Transverse colon (tissue), 1 donor: ENCODE measurements at regions not wholly inside any gene's neighbourhood (a gene's known extent, or its start where the extent isn't known, plus 50 kb on each side); places are given as distances from the start of the nearest gene placed in this dataset.

Source experiments
- EP300 ChIP-seq: sonication (generic); formaldehyde crosslinking; IDR thresholded peaks from one replicate; pipeline ENCODE4 v1.6.1; 2017; ENCODE audit warnings: antibody characterized with exemption, low read depth
- POLR2A ChIP-seq: fragments of 450-650 bp; IDR thresholded peaks from one replicate; pipeline ENCODE4 v1.6.1; 2016; ENCODE audit warnings: antibody characterized with exemption, mild to moderate bottlenecking, moderate library complexity

DNA sequence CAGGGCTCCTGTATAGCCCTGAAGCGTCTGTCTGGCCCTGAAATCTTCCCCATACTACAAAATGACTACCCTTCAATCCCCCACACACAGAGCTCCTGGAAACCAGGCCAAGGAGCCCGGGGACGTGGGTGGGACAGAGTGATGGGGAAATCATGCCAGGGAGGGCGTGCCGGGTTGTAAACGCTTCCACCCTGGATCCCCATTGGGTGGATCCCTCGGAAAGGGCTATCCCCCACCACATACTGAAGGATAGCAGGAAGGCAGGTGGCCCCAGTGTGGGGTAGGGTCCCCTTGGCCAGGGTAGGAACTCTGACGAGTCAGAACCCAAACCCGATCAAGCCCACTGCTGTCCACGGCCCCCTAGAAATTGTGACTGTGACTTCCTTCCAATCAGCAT lies 91.7 kb downstream of the INHBB start:
- TF ChIP-seq POLR2A (no peak), EP300 (no peak)
